ENCODE measurements at regions not wholly inside any gene's neighbourhood (a gene's known extent, or its start where the extent isn't known, plus 50 kb on each side); places are given as distances from the start of the nearest gene placed in this dataset.
"Not testable (repeated sequence)": the region's sequence is repeated elsewhere in the genome, so short reads cannot be mapped to it uniquely, and the experiment has no call there.

- Histone ChIP-seq H3K27ac (no peak overlapping the region), H3K9me3 (ENCODE audit: low read depth, low read length) (no peaks in the 10 kb centered on the region), H3K4me3 (no peak overlapping the region), H3K36me3 (ENCODE audit: insufficient read depth, low read length) (no peaks in the 10 kb centered on the region), H3K9ac (ENCODE audit: insufficient read length) (no peak overlapping the region)
- no peak for DNase-seq (ENCODE audit: low read depth, low spot score)
- no peak for TF ChIP-seq EZH2 (IDR thresholded peaks at IDR 0.05)
- no peak for TF ChIP-seq FOXP2 (optimal IDR thresholded peaks at IDR 0.05; ENCODE audit: control extremely low read depth, extremely low read length, insufficient read depth)
- TF ChIP-seq POLR2AphosphoS5 (IDR thresholded peaks at IDR 0.05; ENCODE audit: borderline replicate concordance, low read depth, low read length), result no peak
Measured at GRCh38 chr14:22264759-22265158, 324.3 kb downstream of the DAD1 start.

- TF ChIP-seq POLR2AphosphoS5 (IDR thresholded peaks at IDR 0.05; ENCODE audit: borderline replicate concordance, low read depth, low read length) (no peak), EZH2 (IDR thresholded peaks at IDR 0.05) (no peak), FOXP2 (optimal IDR thresholded peaks at IDR 0.05; ENCODE audit: control extremely low read depth, extremely low read length, insufficient read depth) (no peak)
- no peaks in the 10 kb centered on the region for H3K9me3 ChIP-seq (ENCODE audit: low read depth, low read length)
- no peak overlapping the region for H3K9ac ChIP-seq (ENCODE audit: insufficient read length)
- H3K4me3 ChIP-seq, result no peak overlapping the region
- no peak overlapping the region for H3K27ac ChIP-seq
- no peaks in the 10 kb centered on the region for H3K36me3 ChIP-seq (ENCODE audit: insufficient read depth, low read length)
- no peak for DNase-seq (ENCODE audit: low read depth, low spot score)
Measured at GRCh38 chr14:22263961-22264360, 325.1 kb downstream of the DAD1 start.

GRCh38 chr14:22262881-22263280, 326.1 kb downstream of the DAD1 start:
- TF ChIP-seq POLR2AphosphoS5 (IDR thresholded peaks at IDR 0.05; ENCODE audit: borderline replicate concordance, low read depth, low read length) (no peak), FOXP2 (optimal IDR thresholded peaks at IDR 0.05; ENCODE audit: control extremely low read depth, extremely low read length, insufficient read depth) (no peak), EZH2 (IDR thresholded peaks at IDR 0.05) (no peak)
- H3K4me3 ChIP-seq, result no peak overlapping the region

GRCh38 chr14:22255017-22255950, 333.7 kb downstream of the DAD1 start:
- no peaks in the 10 kb centered on the region for H3K9me3 ChIP-seq (ENCODE audit: low read depth, low read length)
- H3K9ac ChIP-seq (ENCODE audit: insufficient read length), result no peak overlapping the region
- H3K4me3 ChIP-seq, result no peak overlapping the region
- H3K36me3 ChIP-seq (ENCODE audit: insufficient read depth, low read length), result no peaks in the 10 kb centered on the region
- no peak for TF ChIP-seq POLR2AphosphoS5 (IDR thresholded peaks at IDR 0.05; ENCODE audit: borderline replicate concordance, low read depth, low read length)
- no peak for TF ChIP-seq FOXP2 (optimal IDR thresholded peaks at IDR 0.05; ENCODE audit: control extremely low read depth, extremely low read length, insufficient read depth)
- TF ChIP-seq EZH2 (IDR thresholded peaks at IDR 0.05), result no peak
- no peak overlapping the region for H3K27ac ChIP-seq
- no peak for DNase-seq (ENCODE audit: low read depth, low spot score)

More at GRCh38 chr14:22262881-22263280, 326.1 kb downstream of the DAD1 start:
- no peak overlapping the region for H3K27ac ChIP-seq
- H3K9me3 ChIP-seq (ENCODE audit: low read depth, low read length), result no peaks in the 10 kb centered on the region
- no peak for DNase-seq (ENCODE audit: low read depth, low spot score)
- H3K9ac ChIP-seq (ENCODE audit: insufficient read length), result no peak overlapping the region
- H3K36me3 ChIP-seq (ENCODE audit: insufficient read depth, low read length), result no peaks in the 10 kb centered on the region

GRCh38 chr14:22252686-22253085, 336.3 kb downstream of the DAD1 start:
- H3K4me3 ChIP-seq, result no peak overlapping the region
- TF ChIP-seq EZH2 (IDR thresholded peaks at IDR 0.05), result no peak
- no peaks in the 10 kb centered on the region for H3K9me3 ChIP-seq (ENCODE audit: low read depth, low read length)
- no peak overlapping the region for H3K27ac ChIP-seq
- H3K36me3 ChIP-seq (ENCODE audit: insufficient read depth, low read length), result no peaks in the 10 kb centered on the region
- no peak overlapping the region for H3K9ac ChIP-seq (ENCODE audit: insufficient read length)
- no peak for DNase-seq (ENCODE audit: low read depth, low spot score)

- no peak overlapping the region for H3K4me3 ChIP-seq
- H3K9me3 ChIP-seq (ENCODE audit: low read depth, low read length), result no peaks in the 10 kb centered on the region
- no peak overlapping the region for H3K9ac ChIP-seq (ENCODE audit: insufficient read length)
- H3K27ac ChIP-seq, result no peak overlapping the region
- DNase-seq (ENCODE audit: low read depth, low spot score), result no peak
- no peaks in the 10 kb centered on the region for H3K36me3 ChIP-seq (ENCODE audit: insufficient read depth, low read length)
- TF ChIP-seq EZH2 (IDR thresholded peaks at IDR 0.05) (no peak), POLR2AphosphoS5 (IDR thresholded peaks at IDR 0.05; ENCODE audit: borderline replicate concordance, low read depth, low read length) (no peak), FOXP2 (optimal IDR thresholded peaks at IDR 0.05; ENCODE audit: control extremely low read depth, extremely low read length, insufficient read depth) (no peak)
Measured at GRCh38 chr14:22251090-22251489, 337.9 kb downstream of the DAD1 start.

GRCh38 chr14:22249770-22250169, 339.3 kb downstream of the DAD1 start:
- no peaks in the 10 kb centered on the region for H3K36me3 ChIP-seq (ENCODE audit: insufficient read depth, low read length)
- H3K4me3 ChIP-seq, result no peak overlapping the region
- no peak overlapping the region for H3K9ac ChIP-seq (ENCODE audit: insufficient read length)
- H3K9me3 ChIP-seq (ENCODE audit: low read depth, low read length), result no peaks in the 10 kb centered on the region
- H3K27ac ChIP-seq, result no peak overlapping the region
- no peak for DNase-seq (ENCODE audit: low read depth, low spot score)
- TF ChIP-seq EZH2 (IDR thresholded peaks at IDR 0.05) (no peak), FOXP2 (optimal IDR thresholded peaks at IDR 0.05; ENCODE audit: control extremely low read depth, extremely low read length, insufficient read depth) (no peak), POLR2AphosphoS5 (IDR thresholded peaks at IDR 0.05; ENCODE audit: borderline replicate concordance, low read depth, low read length) (no peak)

- Histone ChIP-seq H3K27ac (no peak overlapping the region), H3K9me3 (ENCODE audit: low read depth, low read length) (no peaks in the 10 kb centered on the region), H3K36me3 (ENCODE audit: insufficient read depth, low read length) (no peaks in the 10 kb centered on the region), H3K9ac (ENCODE audit: insufficient read length) (no peak overlapping the region), H3K4me3 (no peak overlapping the region)
- DNase-seq (ENCODE audit: low read depth, low spot score), result no peak
- TF ChIP-seq POLR2AphosphoS5 (IDR thresholded peaks at IDR 0.05; ENCODE audit: borderline replicate concordance, low read depth, low read length) (no peak), EZH2 (IDR thresholded peaks at IDR 0.05) (no peak), FOXP2 (optimal IDR thresholded peaks at IDR 0.05; ENCODE audit: control extremely low read depth, extremely low read length, insufficient read depth) (no peak)
Measured at GRCh38 chr14:22243971-22244581, 344.9 kb downstream of the DAD1 start.

- not testable (repeated sequence) for H3K4me3 ChIP-seq; H3K27ac ChIP-seq; DNase-seq (ENCODE audit: low read depth, low spot score); H3K9me3 ChIP-seq (ENCODE audit: low read depth, low read length); H3K9ac ChIP-seq (ENCODE audit: insufficient read length); H3K36me3 ChIP-seq (ENCODE audit: insufficient read depth, low read length)
Measured at GRCh38 chr14:22238320-22238719, 350.7 kb downstream of the DAD1 start.

All from SK-N-MC (cell line).